Esophagus squamous epithelium (tissue), 5 donors: ENCODE measurements at regions not wholly inside any gene's neighbourhood (a gene's known extent, or its start where the extent isn't known, plus 50 kb on each side); places are given as distances from the start of the nearest gene placed in this dataset.
A peak's percentile ranks its signal among the peaks of the same experiment; 100 is the strongest.

Experiments used
- DNase-seq: peaks from one replicate; lab custom pipeline; 2025; lab: John Stamatoyannopoulos, UW
- H3K27ac ChIP-seq, 4 donors: fragments of 200-600 bp; sonication (generic); one replicate each; pipeline ENCODE4 v1.5.1; 2016 to 2019; ENCODE audit warnings: mild to moderate bottlenecking in 1 of 4
- H3K27me3 ChIP-seq, 4 donors: fragments of 200-600 bp; sonication (generic); 1 replicate in 3 of 4; 2 replicates in 1 of 4; pipeline versions ENCODE4 v1.5.1 to v1.6.0; 2017 to 2021; ENCODE audit warnings: antibody characterized with exemption in 1 of 4
- H3K36me3 ChIP-seq, 3 donors: fragments of 200-600 bp; sonication (generic); one replicate each; pipeline ENCODE4 v1.5.1; 2016 to 2019
- H3K4me1 ChIP-seq, 3 donors: fragments of 200-600 bp; sonication (generic); one replicate each; pipeline ENCODE4 v1.5.1; 2017 to 2019
- H3K4me3 ChIP-seq, 4 donors: fragments of 200-600 bp; sonication (generic); 1 replicate in 3 of 4; 2 replicates in 1 of 4; pipeline ENCODE4 v1.5.1; 2016 to 2019; ENCODE audit warnings: mild to moderate bottlenecking in 2 of 4, moderate library complexity in 1 of 4
- H3K9me3 ChIP-seq, 3 donors: fragments of 200-600 bp; sonication (generic); one replicate each; pipeline ENCODE4 v1.5.1; 2016 to 2019
- CTCF ChIP-seq, 6 experiments: fragments of 450-650 bp in 4 of 6; fragments of 200-600 bp in 2 of 6; sonication (generic) in 2 of 6; IDR thresholded peaks; one replicate each; pipeline ENCODE4 v1.5.1; 2016 to 2019; ENCODE audit warnings: antibody characterized with exemption in 6 of 6, mild to moderate bottlenecking in 4 of 6, moderate library complexity in 4 of 6
- POLR2A ChIP-seq, 4 donors: fragments of 450-650 bp; IDR thresholded peaks; one replicate each; pipeline ENCODE4 v1.6.1; 2017; ENCODE audit warnings: antibody characterized with exemption in 4 of 4, mild to moderate bottlenecking in 4 of 4, moderate library complexity in 3 of 4
- WGBS, 2 donors: methylation state at CpG; one replicate each; pipeline ENCODE4 v1.1.5; 2018; 5-methylcytosine and 5-hydroxymethylcytosine counted together
- intact Hi-C: fragments of 100-400 bp; cut with DNase I; formaldehyde crosslinking; loops from one replicate; pipeline ENCODE4 v1.15.0; 2022
- donor health status: DM: yes; HTN: yes; CAD: no.

GRCh38 chr10:118505363-118505762, 90.1 kb downstream of the PRLHR start:
- Histone ChIP-seq H3K9me3 (no peaks in the 10 kb centered on the region), H3K4me3 (no peak overlapping the region), H3K4me1 (peaks cover 0 to 43% (median 18%) of the 10 kb centered on the region in 3 donors), H3K27ac (no peak overlapping the region), H3K36me3 (no peaks in the 10 kb centered on the region), H3K27me3 (no peaks in the 10 kb centered on the region)
- intact Hi-C loops = no loop called here
- TF ChIP-seq POLR2A (IDR thresholded peaks at IDR 0.05) = no peak
- TF ChIP-seq CTCF (IDR thresholded peaks at IDR 0.05) = no peak
- no peak for DNase-seq
- WGBS, 2 donors = 69 to 72% methylated on average over 3 of the region's 3 CpGs

DNA sequence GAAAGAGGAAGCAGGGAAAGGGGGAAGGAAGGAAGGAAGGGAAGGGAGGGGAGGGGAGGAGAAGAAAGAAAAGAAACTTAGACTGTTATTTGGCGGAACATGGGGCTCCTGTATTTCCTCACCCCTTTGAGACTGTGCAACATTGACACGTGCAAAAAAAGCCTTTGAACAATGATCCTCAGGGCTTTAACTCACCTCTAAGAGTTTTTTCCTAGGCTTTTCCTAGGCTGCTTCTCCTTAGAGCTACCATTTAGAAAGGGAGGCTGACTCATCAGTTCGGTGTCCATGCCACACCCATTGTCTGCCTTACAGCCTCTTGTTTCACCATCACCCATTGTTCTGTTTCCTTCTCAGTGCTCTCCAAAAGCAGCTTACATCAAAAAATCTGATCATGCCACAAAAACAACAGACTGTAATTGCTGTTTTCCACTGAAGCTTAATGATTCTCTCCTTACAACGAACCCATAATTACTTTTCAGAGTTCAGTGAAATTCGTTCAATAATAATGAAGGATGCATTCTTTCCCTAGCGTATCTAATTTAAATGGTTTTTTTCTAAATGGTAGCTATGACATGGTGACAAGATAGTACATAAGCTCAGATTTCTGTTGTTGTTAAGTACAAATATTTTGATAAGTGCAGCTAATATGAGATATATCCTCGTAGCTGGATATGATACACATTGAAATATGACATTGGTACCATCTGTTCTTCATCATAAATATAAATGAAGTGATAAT, 90.8 kb downstream of the PRLHR start:
- Histone ChIP-seq H3K9me3 (no peaks in the 10 kb centered on the region), H3K36me3 (no peaks in the 10 kb centered on the region), H3K4me1 (peaks cover 0 to 43% (median 18%) of the 10 kb centered on the region in 3 donors), H3K27me3 (no peaks in the 10 kb centered on the region), H3K4me3 (no peak overlapping the region), H3K27ac (peak overlapping the region in 2 of 4 donors; percentile 18 to 34)
- no peak for TF ChIP-seq CTCF (IDR thresholded peaks at IDR 0.05)
- no peak for TF ChIP-seq POLR2A (IDR thresholded peaks at IDR 0.05)
- WGBS, 2 donors = 25 to 26% methylated on average over 7 of the region's 7 CpGs
- DNase-seq = no peak
- intact Hi-C loops = no loop called here

DNA sequence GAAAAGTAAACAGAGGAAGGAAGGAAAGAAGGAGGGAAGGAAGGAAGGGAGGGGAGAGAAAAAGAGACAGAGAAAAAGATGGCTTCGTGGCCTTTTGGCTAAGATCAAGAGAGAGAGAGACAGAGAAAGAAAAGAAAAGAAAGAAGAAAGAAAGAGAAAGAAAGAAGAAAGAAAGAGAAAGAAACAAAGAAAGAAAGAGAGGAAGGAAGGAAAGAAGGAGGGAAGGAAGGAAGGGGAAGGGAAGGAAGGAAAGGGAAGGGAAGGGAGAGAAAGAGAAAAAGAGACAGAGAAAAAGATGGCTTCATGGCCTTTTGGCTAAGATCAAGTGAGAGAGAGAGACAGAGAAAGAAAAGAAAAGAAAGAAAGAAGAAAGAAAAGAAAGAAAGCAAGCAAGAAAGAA, 91.4 kb downstream of the PRLHR start:
- peak overlapping the region in 1 of 4 donors; percentile 18 for H3K27ac ChIP-seq

GRCh38 chr10:118503192-118503591, 92.3 kb downstream of the PRLHR start:
- peak overlapping the region in 2 of 4 donors; percentile 19 to 76 for H3K27ac ChIP-seq
- no peaks in the 10 kb centered on the region for H3K9me3 ChIP-seq
- H3K4me1 ChIP-seq = peaks cover 0 to 43% (median 18%) of the 10 kb centered on the region in 3 donors
- no peaks in the 10 kb centered on the region for H3K36me3 ChIP-seq
- WGBS, 2 donors = 32 to 52% methylated on average over 2 of the region's 2 CpGs
- H3K27me3 ChIP-seq = no peaks in the 10 kb centered on the region
- H3K4me3 ChIP-seq = no peak overlapping the region
- DNase-seq = no peak
- intact Hi-C loops = no loop called here
- TF ChIP-seq POLR2A (IDR thresholded peaks at IDR 0.05) = no peak
- no peak for TF ChIP-seq CTCF (IDR thresholded peaks at IDR 0.05)

More for the DNA sequence above, 91.4 kb downstream of the PRLHR start:
- Histone ChIP-seq H3K4me3 (no peak overlapping the region), H3K27me3 (no peaks in the 10 kb centered on the region), H3K4me1 (peaks cover 0 to 43% (median 18%) of the 10 kb centered on the region in 3 donors), H3K9me3 (no peaks in the 10 kb centered on the region), H3K36me3 (no peaks in the 10 kb centered on the region)
- TF ChIP-seq POLR2A (IDR thresholded peaks at IDR 0.05) (no peak), CTCF (IDR thresholded peaks at IDR 0.05) (no peak)
- intact Hi-C loops = no loop called here
- WGBS, 2 donors = 62 to 73% methylated on average over 1 of the region's 1 CpG
- DNase-seq = no peak

DNA sequence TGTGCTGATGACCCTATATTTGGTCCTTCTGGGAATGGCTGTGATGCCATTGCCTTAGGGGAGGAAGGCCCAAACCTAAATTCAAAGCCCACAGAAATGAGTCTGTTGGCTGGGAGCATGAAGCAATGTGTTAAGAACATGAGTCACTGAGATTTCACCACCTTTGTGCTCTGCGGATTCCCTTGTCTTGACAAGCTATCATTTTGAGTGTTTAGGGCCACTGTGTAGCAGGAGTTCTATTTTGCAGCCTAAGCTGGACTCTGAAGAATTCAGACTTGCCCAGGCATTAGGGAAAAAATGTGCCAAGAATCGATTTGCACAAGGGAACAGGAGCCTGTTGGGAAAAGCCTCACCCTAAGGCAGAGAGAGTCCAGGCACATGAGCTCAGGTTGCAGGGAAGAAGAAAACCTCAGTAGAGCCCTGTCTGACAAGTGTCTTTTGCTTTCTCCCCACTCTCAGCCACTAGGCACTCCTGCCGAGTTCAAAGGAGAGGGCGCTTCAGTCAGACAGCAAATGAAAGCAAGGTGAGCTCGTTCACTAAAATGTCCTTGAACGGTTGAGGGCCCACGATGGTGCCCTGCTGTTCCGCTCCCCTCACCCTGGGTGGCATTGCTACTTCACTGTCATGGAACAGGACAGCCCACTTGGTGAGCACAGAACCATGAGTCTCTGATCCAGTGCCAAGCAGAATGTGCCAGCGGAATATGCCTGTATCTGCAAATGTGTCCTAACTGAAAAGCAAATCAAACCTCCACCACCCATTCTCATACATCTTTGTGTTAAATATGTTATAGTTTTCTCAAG, 93.6 kb downstream of the PRLHR start:
- Histone ChIP-seq H3K4me1 (peaks cover 0 to 43% (median 18%) of the 10 kb centered on the region in 3 donors), H3K27me3 (no peaks in the 10 kb centered on the region), H3K27ac (peak overlapping the region; percentile 61 to 84 (median 72)), H3K9me3 (no peaks in the 10 kb centered on the region), H3K36me3 (no peaks in the 10 kb centered on the region), H3K4me3 (peak overlapping the region in 1 of 4 donors; percentile 12)
- WGBS, 2 donors = 53 to 61% methylated on average over 6 to 8 of the region's 9 CpGs
- DNase-seq = no peak
- TF ChIP-seq CTCF (IDR thresholded peaks at IDR 0.05) (no peak), POLR2A (IDR thresholded peaks at IDR 0.05) (no peak)
- intact Hi-C loops = no loop called here
